ENCODE measurements at regions not wholly inside any gene's neighbourhood (a gene's known extent, or its start where the extent isn't known, plus 50 kb on each side); places are given as distances from the start of the nearest gene placed in this dataset.
"Not testable (repeated sequence)": the region's sequence is repeated elsewhere in the genome, so short reads cannot be mapped to it uniquely, and the experiment has no call there.

- not testable (repeated sequence) for TF ChIP-seq POLR2A (IDR thresholded peaks at IDR 0.05)
- TF ChIP-seq, protein P1, sequence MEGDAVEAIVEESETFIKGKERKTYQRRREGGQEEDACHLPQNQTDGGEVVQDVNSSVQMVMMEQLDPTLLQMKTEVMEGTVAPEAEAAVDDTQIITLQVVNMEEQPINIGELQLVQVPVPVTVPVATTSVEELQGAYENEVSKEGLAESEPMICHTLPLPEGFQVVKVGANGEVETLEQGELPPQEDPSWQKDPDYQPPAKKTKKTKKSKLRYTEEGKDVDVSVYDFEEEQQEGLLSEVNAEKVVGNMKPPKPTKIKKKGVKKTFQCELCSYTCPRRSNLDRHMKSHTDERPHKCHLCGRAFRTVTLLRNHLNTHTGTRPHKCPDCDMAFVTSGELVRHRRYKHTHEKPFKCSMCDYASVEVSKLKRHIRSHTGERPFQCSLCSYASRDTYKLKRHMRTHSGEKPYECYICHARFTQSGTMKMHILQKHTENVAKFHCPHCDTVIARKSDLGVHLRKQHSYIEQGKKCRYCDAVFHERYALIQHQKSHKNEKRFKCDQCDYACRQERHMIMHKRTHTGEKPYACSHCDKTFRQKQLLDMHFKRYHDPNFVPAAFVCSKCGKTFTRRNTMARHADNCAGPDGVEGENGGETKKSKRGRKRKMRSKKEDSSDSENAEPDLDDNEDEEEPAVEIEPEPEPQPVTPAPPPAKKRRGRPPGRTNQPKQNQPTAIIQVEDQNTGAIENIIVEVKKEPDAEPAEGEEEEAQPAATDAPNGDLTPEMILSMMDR (IDR thresholded peaks at IDR 0.05): not testable (repeated sequence)
Measured at GRCh38 chr15:84503101-84503500, 97.7 kb upstream of the ZSCAN2 start.

Measured in body of pancreas (tissue), 4 donors.